Stomach (tissue), 8 donors: ENCODE measurements at regions not wholly inside any gene's neighbourhood (a gene's known extent, or its start where the extent isn't known, plus 50 kb on each side); places are given as distances from the start of the nearest gene placed in this dataset.

Experiments used
- DNase-seq, 2 donors: peaks; one replicate each; pipeline versions ENCODE4 v3.0.0 to v3.0.0-alpha.2; 2013 to 2019
- H3K27ac ChIP-seq, 5 donors: fragments of 200-600 bp in 4 of 5; sonication (generic) in 4 of 5; one replicate each; pipeline ENCODE4 v1.5.1; 2013 to 2019; ENCODE audit warnings: mild to moderate bottlenecking in 1 of 5, moderate library complexity in 1 of 5
- H3K27me3 ChIP-seq, 3 donors: fragments of 200-600 bp; sonication (generic); one replicate each; pipeline ENCODE4 v1.5.1; 2017 to 2019; ENCODE audit warnings: mixed run types in 1 of 3
- H3K36me3 ChIP-seq, 4 donors: fragments of 200-600 bp; sonication (generic); 1 replicate in 3 of 4; 2 replicates in 1 of 4; pipeline ENCODE4 v1.5.1; 2016 to 2019
- H3K4me1 ChIP-seq, 4 donors: fragments of 200-600 bp; sonication (generic); one replicate each; pipeline ENCODE4 v1.5.1; 2016 to 2019
- H3K4me3 ChIP-seq, 4 donors: fragments of 200-600 bp; sonication (generic) in 3 of 4; one replicate each; pipeline ENCODE4 v1.5.1; 2016 to 2019; ENCODE audit warnings: mild to moderate bottlenecking in 1 of 4
- H3K9me3 ChIP-seq, 4 donors: fragments of 200-600 bp; sonication (generic); one replicate each; pipeline ENCODE4 v1.5.1; 2016 to 2019
- EP300 ChIP-seq: sonication (generic); formaldehyde crosslinking; IDR thresholded peaks from one replicate; pipeline ENCODE4 v1.6.1; 2017; ENCODE audit warnings: antibody characterized with exemption
- POLR2A ChIP-seq, 4 donors: fragments of 450-650 bp; IDR thresholded peaks; one replicate each; pipeline ENCODE4 v1.6.1; 2016; ENCODE audit warnings: antibody characterized with exemption in 4 of 4, control low read depth in 2 of 4, mild to moderate bottlenecking in 1 of 4, moderate library complexity in 1 of 4
- POLR2AphosphoS5 ChIP-seq, 3 donors: sonication (generic); formaldehyde crosslinking; IDR thresholded peaks; one replicate each; pipeline ENCODE4 v1.6.1; 2016; ENCODE audit warnings: antibody characterized with exemption in 3 of 3
- WGBS, 5 donors: extraction: QIAGEN DNeasy Blood & Tissue Kit in 3 of 5; methylation state at CpG; one replicate each; pipeline versions ENCODE4 v1.1.5 to v1.1.7; 2013 to 2018; 5-methylcytosine and 5-hydroxymethylcytosine counted together
- intact Hi-C: fragments of 100-400 bp; cut with DNase I; formaldehyde crosslinking; loops from one replicate; pipeline ENCODE4 v1.15.1; 2023; ENCODE audit warnings: low total_unique reads
- TF ChIP-seq, protein P1 (sequence below), 7 experiments: fragments of 450-650 bp in 4 of 7; fragments of 200-600 bp in 3 of 7; sonication (generic) in 3 of 7; IDR thresholded peaks; one replicate each; pipeline ENCODE4 v1.5.1; 2016 to 2019; ENCODE audit warnings: antibody characterized with exemption in 7 of 7, control low read depth in 2 of 7, mild to moderate bottlenecking in 1 of 7
- donor health status: healthy with polysubstance abuse.
- donor health status: Bipolar disorder and iron deficiency.
- donor health status: healthy.

DNA sequence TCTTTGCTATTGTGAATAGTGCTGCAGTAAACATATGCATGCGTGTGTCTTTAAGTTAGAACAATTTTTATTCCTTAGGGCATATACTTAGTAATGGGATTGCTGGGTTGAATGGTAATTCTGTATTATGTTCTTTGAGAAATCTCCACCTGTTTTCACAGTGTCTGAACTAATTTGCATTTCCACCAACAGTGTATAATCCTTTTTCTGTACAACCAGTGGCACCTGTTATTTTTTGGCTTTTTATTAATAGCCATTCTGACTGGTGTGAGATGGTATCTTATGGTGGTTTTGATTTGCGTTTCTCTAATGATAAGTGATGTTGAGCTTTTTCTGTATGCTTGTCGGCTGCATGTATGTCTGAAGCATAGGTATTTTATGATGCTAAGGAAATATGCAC is 820.8 kb upstream of the MAP3K7 start:
- H3K4me1 ChIP-seq, result no peaks in the 10 kb centered on the region
- H3K36me3 ChIP-seq, result no peaks in the 10 kb centered on the region
- H3K4me3 ChIP-seq, result no peak overlapping the region
- no peaks in the 10 kb centered on the region for H3K27me3 ChIP-seq
- H3K9me3 ChIP-seq, result peaks cover 0 to 16% (median 4%) of the 10 kb centered on the region in 4 donors
- TF ChIP-seq POLR2A (IDR thresholded peaks at IDR 0.05) (no peak), POLR2AphosphoS5 (IDR thresholded peaks at IDR 0.05) (no peak), EP300 (no peak)
- TF ChIP-seq, protein P1, sequence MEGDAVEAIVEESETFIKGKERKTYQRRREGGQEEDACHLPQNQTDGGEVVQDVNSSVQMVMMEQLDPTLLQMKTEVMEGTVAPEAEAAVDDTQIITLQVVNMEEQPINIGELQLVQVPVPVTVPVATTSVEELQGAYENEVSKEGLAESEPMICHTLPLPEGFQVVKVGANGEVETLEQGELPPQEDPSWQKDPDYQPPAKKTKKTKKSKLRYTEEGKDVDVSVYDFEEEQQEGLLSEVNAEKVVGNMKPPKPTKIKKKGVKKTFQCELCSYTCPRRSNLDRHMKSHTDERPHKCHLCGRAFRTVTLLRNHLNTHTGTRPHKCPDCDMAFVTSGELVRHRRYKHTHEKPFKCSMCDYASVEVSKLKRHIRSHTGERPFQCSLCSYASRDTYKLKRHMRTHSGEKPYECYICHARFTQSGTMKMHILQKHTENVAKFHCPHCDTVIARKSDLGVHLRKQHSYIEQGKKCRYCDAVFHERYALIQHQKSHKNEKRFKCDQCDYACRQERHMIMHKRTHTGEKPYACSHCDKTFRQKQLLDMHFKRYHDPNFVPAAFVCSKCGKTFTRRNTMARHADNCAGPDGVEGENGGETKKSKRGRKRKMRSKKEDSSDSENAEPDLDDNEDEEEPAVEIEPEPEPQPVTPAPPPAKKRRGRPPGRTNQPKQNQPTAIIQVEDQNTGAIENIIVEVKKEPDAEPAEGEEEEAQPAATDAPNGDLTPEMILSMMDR (IDR thresholded peaks at IDR 0.05), result no peak
- DNase-seq, result no peak
- no peak overlapping the region for H3K27ac ChIP-seq
- WGBS, 5 donors, result 71 to 90% (median 85%) methylated on average over 3 of the region's 3 CpGs
- intact Hi-C loops, result no loop called here

DNA sequence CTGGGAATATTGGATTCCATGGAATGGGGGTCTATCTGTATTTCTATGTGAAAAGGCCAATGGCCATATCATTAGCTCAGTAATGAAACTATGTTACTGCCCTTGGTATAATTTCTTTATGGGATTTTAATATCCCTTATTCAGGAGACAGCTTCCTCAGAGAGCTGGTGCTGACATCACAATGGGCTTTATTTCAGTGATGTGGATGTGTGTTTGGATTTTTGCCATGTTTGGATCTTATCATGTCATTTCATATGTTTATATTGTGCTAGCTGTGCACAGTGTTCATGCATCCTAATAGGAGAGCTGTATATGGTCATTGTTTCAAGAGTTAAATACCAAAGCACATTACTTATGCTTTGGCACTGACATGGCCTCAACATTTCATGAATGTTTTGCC is 806.1 kb upstream of the MAP3K7 start:
- peak in 1 of 2 donors; percentile 5 for DNase-seq
- Histone ChIP-seq H3K4me3 (no peak overlapping the region), H3K9me3 (peaks cover 0 to 15% (median 7%) of the 10 kb centered on the region in 4 donors), H3K36me3 (no peaks in the 10 kb centered on the region), H3K27ac (no peak overlapping the region), H3K4me1 (no peaks in the 10 kb centered on the region), H3K27me3 (no peaks in the 10 kb centered on the region)
- intact Hi-C loops, result no loop called here
- TF ChIP-seq POLR2AphosphoS5 (IDR thresholded peaks at IDR 0.05) (no peak), POLR2A (IDR thresholded peaks at IDR 0.05) (no peak), EP300 (no peak)
- TF ChIP-seq, protein P1 (IDR thresholded peaks at IDR 0.05), result no peak

DNA sequence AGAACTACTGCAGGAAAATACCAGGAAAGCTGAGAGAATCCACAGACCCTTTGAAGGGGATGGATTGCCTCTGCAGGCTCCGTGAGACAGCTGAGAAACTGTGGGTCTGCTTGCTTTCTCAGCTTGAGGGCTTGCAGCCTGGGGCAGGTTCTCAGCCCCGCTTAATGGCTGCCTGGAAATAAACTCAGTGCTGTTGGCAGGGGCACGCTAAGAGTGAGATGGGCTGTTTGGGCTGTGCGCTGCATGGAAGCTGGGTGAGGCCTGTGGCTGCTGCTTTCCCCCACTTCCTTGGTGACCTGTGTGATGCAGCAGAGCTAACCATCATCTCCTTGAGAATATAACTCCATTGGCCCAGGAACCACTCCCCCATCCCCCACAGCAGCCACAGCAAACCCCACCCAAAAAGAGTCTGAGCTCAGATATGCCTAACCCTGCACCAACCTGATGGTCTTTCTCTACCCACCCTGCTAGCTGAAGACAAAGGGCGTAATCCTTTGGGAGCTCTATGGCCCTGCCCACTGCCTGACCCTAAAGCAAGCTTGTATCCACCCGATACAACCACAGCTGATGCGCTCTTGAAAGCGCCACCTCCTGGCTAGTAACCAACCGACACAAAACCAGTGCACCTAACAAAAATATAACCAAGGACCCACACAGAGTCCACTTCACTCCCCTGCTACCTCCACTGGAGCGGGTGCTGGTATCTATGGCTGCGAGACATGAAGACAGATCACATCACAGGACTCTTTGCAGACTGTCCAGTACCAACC is 800.6 kb upstream of the MAP3K7 start:
- DNase-seq, result no peak
- WGBS, 5 donors, result 78 to 91% (median 83%) methylated on average over 11 of the region's 11 CpGs
- TF ChIP-seq POLR2A (IDR thresholded peaks at IDR 0.05), result no peak
- no peak for TF ChIP-seq POLR2AphosphoS5 (IDR thresholded peaks at IDR 0.05)
- TF ChIP-seq, protein P1 (IDR thresholded peaks at IDR 0.05), result no peak
- TF ChIP-seq EP300, result no peak
- H3K4me3 ChIP-seq, result no peak overlapping the region
- no peaks in the 10 kb centered on the region for H3K4me1 ChIP-seq
- H3K36me3 ChIP-seq, result no peaks in the 10 kb centered on the region
- peaks cover 0 to 24% (median 4%) of the 10 kb centered on the region in 4 donors for H3K9me3 ChIP-seq
- H3K27ac ChIP-seq, result no peak overlapping the region
- intact Hi-C loops, result no loop called here
- no peaks in the 10 kb centered on the region for H3K27me3 ChIP-seq

DNA sequence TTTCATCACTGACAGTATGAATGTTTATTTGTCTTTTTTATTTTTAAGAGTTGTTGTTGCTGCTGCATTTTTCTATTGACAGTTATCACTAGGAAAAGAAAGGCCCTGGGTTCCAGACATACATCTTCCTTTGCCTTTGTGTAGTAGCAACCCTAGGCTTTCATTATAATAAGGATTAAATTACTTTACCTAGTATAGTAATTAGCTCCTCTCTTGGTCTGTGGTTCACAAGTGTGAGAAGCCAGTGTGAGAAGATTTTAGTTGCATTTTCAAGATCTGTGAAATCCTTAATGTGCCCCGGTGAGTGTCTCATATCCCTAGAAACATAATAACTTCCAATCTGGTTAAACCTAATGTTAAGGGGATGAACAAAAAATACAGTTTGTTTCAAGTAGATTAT is 799.3 kb upstream of the MAP3K7 start:
- Histone ChIP-seq H3K9me3 (peaks cover 0 to 24% (median 4%) of the 10 kb centered on the region in 4 donors), H3K27me3 (no peaks in the 10 kb centered on the region), H3K36me3 (no peaks in the 10 kb centered on the region), H3K27ac (no peak overlapping the region), H3K4me3 (no peak overlapping the region), H3K4me1 (no peaks in the 10 kb centered on the region)
- 88 to 96% (median 92%) methylated on average over 1 of the region's 1 CpG for WGBS, 5 donors
- intact Hi-C loops, result no loop called here
- TF ChIP-seq EP300, result no peak
- TF ChIP-seq POLR2A (IDR thresholded peaks at IDR 0.05), result no peak
- TF ChIP-seq, protein P1 (IDR thresholded peaks at IDR 0.05), result no peak
- TF ChIP-seq POLR2AphosphoS5 (IDR thresholded peaks at IDR 0.05), result no peak
- no peak for DNase-seq
